ENCODE measurements at regions not wholly inside any gene's neighbourhood (a gene's known extent, or its start where the extent isn't known, plus 50 kb on each side); places are given as distances from the start of the nearest gene placed in this dataset.

DNA sequence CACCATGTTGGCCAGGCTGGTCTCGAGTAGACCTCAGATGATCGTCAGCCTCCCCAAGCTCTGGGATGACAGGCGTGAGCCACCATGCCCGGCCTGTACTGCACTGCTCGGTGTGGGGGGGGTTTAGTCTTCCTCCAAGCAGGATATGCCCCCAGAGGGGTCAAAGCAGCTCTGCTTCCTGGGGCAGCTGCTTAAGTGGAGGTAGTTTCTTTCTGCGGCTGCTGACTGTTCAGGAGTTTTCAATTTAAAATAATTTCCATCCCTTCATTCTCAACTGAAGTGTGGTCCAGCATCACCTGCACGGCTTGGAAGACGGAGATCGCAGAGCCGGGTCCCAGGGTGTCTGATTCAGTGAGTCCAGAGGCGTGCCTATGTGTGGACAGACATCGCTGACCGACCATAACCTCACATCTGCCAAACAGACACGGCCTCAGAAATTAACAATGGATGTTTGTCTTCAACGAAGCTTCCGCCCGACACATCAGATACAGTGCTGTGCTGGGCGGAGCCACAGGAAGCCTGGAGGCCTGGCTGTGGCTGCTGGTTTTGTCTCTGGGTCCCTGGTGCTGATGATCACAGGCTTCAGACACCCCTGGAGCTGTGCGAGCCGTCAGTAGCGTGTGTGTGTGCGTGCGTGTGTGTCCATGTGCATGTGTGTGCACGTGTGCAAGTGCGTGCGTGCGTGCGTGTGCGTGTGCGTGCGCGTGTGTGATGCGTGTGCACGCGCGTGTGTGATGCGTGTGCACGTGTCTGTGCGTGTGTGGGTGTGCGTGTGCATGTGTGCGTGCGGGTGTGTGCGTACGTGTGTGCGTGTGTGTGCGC is 226.5 kb upstream of the PITRM1 start:
- TF ChIP-seq EZH2phosphoT487 (IDR thresholded peaks at IDR 0.05; ENCODE audit: borderline replicate concordance, low read length): no peak
- Histone ChIP-seq H3K27me3 (ENCODE audit: control insufficient read depth, low read length) (no peaks in the 10 kb centered on the region), H3K79me2 (ENCODE audit: control insufficient read depth, low read length) (no peaks in the 10 kb centered on the region), H3K36me3 (ENCODE audit: control insufficient read depth, low read length) (no peaks in the 10 kb centered on the region), H3K4me1 (ENCODE audit: control insufficient read depth, low read length) (no peaks in the 10 kb centered on the region), H4K20me1 (ENCODE audit: control insufficient read depth, insufficient read depth, low read depth, low read length) (no peaks in the 10 kb centered on the region), H3K9me2 (replicated peaks; ENCODE audit: control insufficient read depth, low read length) (no peaks in the 10 kb centered on the region), H3K4me2 (ENCODE audit: low read length) (no peak overlapping the region), H3K4me3 (ENCODE audit: low read length) (no peak overlapping the region), H3F3A (ENCODE audit: control insufficient read depth, insufficient read depth) (no peaks in the 10 kb centered on the region), H3K9me3 (ENCODE audit: control insufficient read depth, insufficient read depth, low read length) (no peaks in the 10 kb centered on the region), H3K27ac (ENCODE audit: low read depth, low read length) (no peak overlapping the region)

DNA sequence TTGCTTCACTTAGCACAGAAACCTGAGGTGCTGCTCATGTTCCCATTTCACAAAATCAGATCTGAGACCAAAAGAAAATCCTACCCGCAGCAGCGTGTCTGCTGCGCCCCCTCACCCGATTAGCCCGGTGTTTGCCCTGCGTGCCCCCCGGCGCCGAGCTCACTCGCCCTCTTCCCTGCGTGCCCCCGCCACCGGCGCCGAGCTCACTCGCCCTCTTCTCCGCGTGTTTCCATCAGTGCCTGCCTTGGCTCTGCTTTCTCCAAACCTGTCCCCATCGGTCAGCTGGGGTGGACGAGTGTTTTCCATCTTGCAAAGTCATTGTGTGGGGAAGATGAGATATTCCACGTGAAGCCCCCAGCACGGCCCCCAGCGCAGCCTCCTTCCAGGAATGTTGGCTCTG is 225.3 kb upstream of the PITRM1 start:
- Histone ChIP-seq H3K9me3 (ENCODE audit: control insufficient read depth, insufficient read depth, low read length) (no peaks in the 10 kb centered on the region), H3K27ac (ENCODE audit: low read depth, low read length) (no peak overlapping the region), H3F3A (ENCODE audit: control insufficient read depth, insufficient read depth) (no peaks in the 10 kb centered on the region), H3K4me3 (ENCODE audit: low read length) (no peak overlapping the region), H3K36me3 (ENCODE audit: control insufficient read depth, low read length) (no peaks in the 10 kb centered on the region), H3K27me3 (ENCODE audit: control insufficient read depth, low read length) (no peaks in the 10 kb centered on the region), H3K79me2 (ENCODE audit: control insufficient read depth, low read length) (no peaks in the 10 kb centered on the region), H3K4me1 (ENCODE audit: control insufficient read depth, low read length) (no peaks in the 10 kb centered on the region), H4K20me1 (ENCODE audit: control insufficient read depth, insufficient read depth, low read depth, low read length) (no peaks in the 10 kb centered on the region), H3K9me2 (replicated peaks; ENCODE audit: control insufficient read depth, low read length) (no peaks in the 10 kb centered on the region), H3K4me2 (ENCODE audit: low read length) (no peak overlapping the region)
- TF ChIP-seq EZH2phosphoT487 (IDR thresholded peaks at IDR 0.05; ENCODE audit: borderline replicate concordance, low read length): no peak
- TF ChIP-seq, protein P1, sequence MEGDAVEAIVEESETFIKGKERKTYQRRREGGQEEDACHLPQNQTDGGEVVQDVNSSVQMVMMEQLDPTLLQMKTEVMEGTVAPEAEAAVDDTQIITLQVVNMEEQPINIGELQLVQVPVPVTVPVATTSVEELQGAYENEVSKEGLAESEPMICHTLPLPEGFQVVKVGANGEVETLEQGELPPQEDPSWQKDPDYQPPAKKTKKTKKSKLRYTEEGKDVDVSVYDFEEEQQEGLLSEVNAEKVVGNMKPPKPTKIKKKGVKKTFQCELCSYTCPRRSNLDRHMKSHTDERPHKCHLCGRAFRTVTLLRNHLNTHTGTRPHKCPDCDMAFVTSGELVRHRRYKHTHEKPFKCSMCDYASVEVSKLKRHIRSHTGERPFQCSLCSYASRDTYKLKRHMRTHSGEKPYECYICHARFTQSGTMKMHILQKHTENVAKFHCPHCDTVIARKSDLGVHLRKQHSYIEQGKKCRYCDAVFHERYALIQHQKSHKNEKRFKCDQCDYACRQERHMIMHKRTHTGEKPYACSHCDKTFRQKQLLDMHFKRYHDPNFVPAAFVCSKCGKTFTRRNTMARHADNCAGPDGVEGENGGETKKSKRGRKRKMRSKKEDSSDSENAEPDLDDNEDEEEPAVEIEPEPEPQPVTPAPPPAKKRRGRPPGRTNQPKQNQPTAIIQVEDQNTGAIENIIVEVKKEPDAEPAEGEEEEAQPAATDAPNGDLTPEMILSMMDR (IDR thresholded peaks at IDR 0.05; ENCODE audit: low read depth, low read length, poor library complexity, severe bottlenecking): no peak

DNA sequence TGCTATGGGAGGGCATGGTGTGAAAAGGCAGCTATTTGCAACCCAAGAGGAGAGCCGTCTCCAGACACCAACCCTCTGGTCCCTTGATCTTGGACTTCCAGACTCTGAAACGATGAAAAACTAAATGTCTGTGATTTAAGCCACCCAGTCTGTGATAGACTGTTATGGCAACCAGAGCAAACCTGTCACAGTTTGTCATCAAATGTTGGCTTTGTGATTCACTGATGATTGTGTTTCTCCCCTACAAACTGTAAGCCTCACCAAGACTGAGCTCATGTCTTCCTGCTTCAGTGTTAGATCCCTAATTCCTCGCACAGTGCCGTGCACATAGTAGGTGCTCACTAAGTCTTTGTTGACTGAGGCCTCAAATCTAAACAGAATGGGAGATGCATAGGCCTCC is 224.6 kb upstream of the PITRM1 start:
- no peaks in the 10 kb centered on the region for H4K20me1 ChIP-seq (ENCODE audit: control insufficient read depth, insufficient read depth, low read depth, low read length)
- no peaks in the 10 kb centered on the region for H3K9me2 ChIP-seq (replicated peaks; ENCODE audit: control insufficient read depth, low read length)
- H3F3A ChIP-seq (ENCODE audit: control insufficient read depth, insufficient read depth): no peaks in the 10 kb centered on the region
- H3K27me3 ChIP-seq (ENCODE audit: control insufficient read depth, low read length): no peaks in the 10 kb centered on the region
- no peaks in the 10 kb centered on the region for H3K4me1 ChIP-seq (ENCODE audit: control insufficient read depth, low read length)
- no peaks in the 10 kb centered on the region for H3K36me3 ChIP-seq (ENCODE audit: control insufficient read depth, low read length)
- no peak for TF ChIP-seq EZH2phosphoT487 (IDR thresholded peaks at IDR 0.05; ENCODE audit: borderline replicate concordance, low read length)
- TF ChIP-seq, protein P1 (IDR thresholded peaks at IDR 0.05; ENCODE audit: low read depth, low read length, poor library complexity, severe bottlenecking): no peak
- H3K4me2 ChIP-seq (ENCODE audit: low read length): no peak overlapping the region
- no peak overlapping the region for H3K27ac ChIP-seq (ENCODE audit: low read depth, low read length)
- H3K79me2 ChIP-seq (ENCODE audit: control insufficient read depth, low read length): no peaks in the 10 kb centered on the region
- no peak overlapping the region for H3K4me3 ChIP-seq (ENCODE audit: low read length)
- H3K9me3 ChIP-seq (ENCODE audit: control insufficient read depth, insufficient read depth, low read length): no peaks in the 10 kb centered on the region

DNA sequence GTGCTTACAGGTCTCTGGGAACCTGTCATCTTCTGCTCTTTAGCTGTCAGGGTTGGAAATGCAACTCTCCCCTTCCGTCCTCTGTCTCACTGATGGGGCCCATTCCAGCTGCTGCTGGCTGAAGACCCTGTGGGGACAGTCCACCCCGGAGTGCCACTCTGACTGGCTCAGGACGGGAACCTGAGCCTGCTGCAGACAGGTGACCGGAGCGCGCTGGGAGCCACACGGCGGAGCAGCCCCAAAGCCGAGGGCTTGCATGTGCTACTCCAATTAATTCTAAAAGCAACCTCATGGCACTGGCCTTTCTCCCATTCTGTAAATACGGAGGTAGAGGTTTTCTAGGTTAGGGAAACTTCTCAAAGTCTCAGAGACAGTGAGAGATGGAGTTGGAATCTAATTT is 223.5 kb upstream of the PITRM1 start:
- Histone ChIP-seq H4K20me1 (ENCODE audit: control insufficient read depth, insufficient read depth, low read depth, low read length) (no peaks in the 10 kb centered on the region), H3K4me2 (ENCODE audit: low read length) (no peak overlapping the region), H3K4me3 (ENCODE audit: low read length) (no peak overlapping the region), H3K27me3 (ENCODE audit: control insufficient read depth, low read length) (no peaks in the 10 kb centered on the region), H3K36me3 (ENCODE audit: control insufficient read depth, low read length) (no peaks in the 10 kb centered on the region), H3K4me1 (ENCODE audit: control insufficient read depth, low read length) (no peaks in the 10 kb centered on the region), H3K79me2 (ENCODE audit: control insufficient read depth, low read length) (no peaks in the 10 kb centered on the region), H3F3A (ENCODE audit: control insufficient read depth, insufficient read depth) (no peaks in the 10 kb centered on the region), H3K27ac (ENCODE audit: low read depth, low read length) (no peak overlapping the region), H3K9me2 (replicated peaks; ENCODE audit: control insufficient read depth, low read length) (no peaks in the 10 kb centered on the region), H3K9me3 (ENCODE audit: control insufficient read depth, insufficient read depth, low read length) (no peaks in the 10 kb centered on the region)
- TF ChIP-seq, protein P1 (IDR thresholded peaks at IDR 0.05; ENCODE audit: low read depth, low read length, poor library complexity, severe bottlenecking): no peak
- TF ChIP-seq EZH2phosphoT487 (IDR thresholded peaks at IDR 0.05; ENCODE audit: borderline replicate concordance, low read length): no peak
